Tibial artery (tissue), 4 donors: ENCODE measurements at regions not wholly inside any gene's neighbourhood (a gene's known extent, or its start where the extent isn't known, plus 50 kb on each side); places are given as distances from the start of the nearest gene placed in this dataset.

Experiments
- DNase-seq, 2 donors: peaks; one replicate each; pipeline ENCODE4 v3.0.0-alpha.2; 2019
- H3K27ac ChIP-seq, 2 donors: fragments of 200-600 bp; sonication (generic) in 1 of 2; 1 replicate in 1 of 2; 2 replicates in 1 of 2; pipeline ENCODE4 v1.5.1; 2018 to 2019; ENCODE audit warnings: mild to moderate bottlenecking in 1 of 2
- H3K27me3 ChIP-seq, 2 donors: fragments of 200-600 bp; sonication (generic) in 1 of 2; one replicate each; pipeline versions ENCODE4 v1.5.1 to v1.6.0; 2016 to 2019
- H3K36me3 ChIP-seq, 3 donors: fragments of 200-600 bp; sonication (generic) in 2 of 3; one replicate each; pipeline ENCODE4 v1.5.1; 2016 to 2019; ENCODE audit warnings: mild to moderate bottlenecking in 2 of 3
- H3K4me1 ChIP-seq, 4 donors: fragments of 200-600 bp; sonication (generic) in 2 of 4; 1 replicate in 3 of 4; 2 replicates in 1 of 4; pipeline ENCODE4 v1.5.1; 2016 to 2019
- H3K4me3 ChIP-seq, 2 donors: fragments of 200-600 bp; sonication (generic) in 1 of 2; 1 replicate in 1 of 2; 2 replicates in 1 of 2; pipeline ENCODE4 v1.5.1; 2018 to 2019; ENCODE audit warnings: mild to moderate bottlenecking in 2 of 2
- H3K9me3 ChIP-seq, 3 donors: fragments of 200-600 bp; sonication (generic) in 1 of 3; one replicate each; pipeline ENCODE4 v1.5.1; 2016 to 2019
- intact Hi-C: fragments of 100-400 bp; cut with DNase I; formaldehyde crosslinking; loops from one replicate; pipeline ENCODE4 v1.15.0; 2023; ENCODE audit warnings: low total_unique reads
- TF ChIP-seq, protein P1 (sequence below), 2 experiments: fragments of 200-600 bp in 1 of 2; fragments of 450-650 bp in 1 of 2; IDR thresholded peaks; one replicate each; pipeline ENCODE4 v1.5.1; 2017 to 2019; ENCODE audit warnings: antibody characterized with exemption in 2 of 2, mild to moderate bottlenecking in 1 of 2, moderate library complexity in 1 of 2

DNA sequence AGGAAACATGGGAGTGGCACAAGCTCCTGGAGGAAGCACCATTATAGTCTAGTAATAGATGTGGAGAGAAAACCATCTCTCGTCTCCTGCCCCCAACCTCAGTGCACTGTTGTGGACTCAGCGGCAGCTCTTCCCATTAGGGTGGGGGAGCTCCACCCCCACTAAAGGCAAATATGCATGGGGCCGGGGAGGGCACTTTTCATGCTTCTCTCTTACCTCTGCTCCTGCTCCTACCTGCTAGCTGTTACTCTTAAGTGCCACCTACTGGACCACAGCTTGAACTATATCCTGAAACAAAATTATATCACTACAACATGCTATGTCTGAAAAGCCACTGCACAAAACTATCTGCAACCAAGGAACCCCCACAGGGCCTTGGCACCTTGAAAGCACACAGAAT lies 112.6 kb upstream of the DACH1 start:
- Histone ChIP-seq H3K27me3 (no peaks in the 10 kb centered on the region), H3K4me1 (no peaks in the 10 kb centered on the region), H3K27ac (no peak overlapping the region), H3K9me3 (peaks cover 0 to 5% (median 0%) of the 10 kb centered on the region in 3 donors), H3K36me3 (no peaks in the 10 kb centered on the region), H3K4me3 (no peak overlapping the region)
- TF ChIP-seq, protein P1, sequence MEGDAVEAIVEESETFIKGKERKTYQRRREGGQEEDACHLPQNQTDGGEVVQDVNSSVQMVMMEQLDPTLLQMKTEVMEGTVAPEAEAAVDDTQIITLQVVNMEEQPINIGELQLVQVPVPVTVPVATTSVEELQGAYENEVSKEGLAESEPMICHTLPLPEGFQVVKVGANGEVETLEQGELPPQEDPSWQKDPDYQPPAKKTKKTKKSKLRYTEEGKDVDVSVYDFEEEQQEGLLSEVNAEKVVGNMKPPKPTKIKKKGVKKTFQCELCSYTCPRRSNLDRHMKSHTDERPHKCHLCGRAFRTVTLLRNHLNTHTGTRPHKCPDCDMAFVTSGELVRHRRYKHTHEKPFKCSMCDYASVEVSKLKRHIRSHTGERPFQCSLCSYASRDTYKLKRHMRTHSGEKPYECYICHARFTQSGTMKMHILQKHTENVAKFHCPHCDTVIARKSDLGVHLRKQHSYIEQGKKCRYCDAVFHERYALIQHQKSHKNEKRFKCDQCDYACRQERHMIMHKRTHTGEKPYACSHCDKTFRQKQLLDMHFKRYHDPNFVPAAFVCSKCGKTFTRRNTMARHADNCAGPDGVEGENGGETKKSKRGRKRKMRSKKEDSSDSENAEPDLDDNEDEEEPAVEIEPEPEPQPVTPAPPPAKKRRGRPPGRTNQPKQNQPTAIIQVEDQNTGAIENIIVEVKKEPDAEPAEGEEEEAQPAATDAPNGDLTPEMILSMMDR (IDR thresholded peaks at IDR 0.05) = no peak
- intact Hi-C loops = no loop called here
- no peak for DNase-seq

DNA sequence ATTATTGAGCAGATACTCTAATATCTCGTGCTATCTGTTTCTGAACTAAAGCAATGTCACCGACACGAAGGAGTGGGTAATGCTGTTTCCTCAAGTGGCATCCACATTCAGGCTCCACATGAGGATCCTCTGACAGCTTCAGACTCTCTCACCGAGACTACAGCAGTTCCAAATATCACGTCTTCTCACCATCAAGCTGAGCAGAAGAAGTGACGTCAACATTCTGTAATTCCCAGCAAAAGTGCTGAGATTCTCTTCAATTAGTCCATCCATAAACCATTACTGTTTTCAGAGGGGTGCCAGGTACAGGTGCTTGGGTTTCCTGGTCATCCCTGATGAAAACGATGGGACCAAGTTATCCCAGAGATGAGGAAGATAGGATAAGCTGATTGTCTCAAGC lies 110.0 kb upstream of the DACH1 start:
- Histone ChIP-seq H3K27me3 (no peaks in the 10 kb centered on the region), H3K27ac (no peak overlapping the region), H3K9me3 (no peaks in the 10 kb centered on the region), H3K4me1 (no peaks in the 10 kb centered on the region), H3K4me3 (no peak overlapping the region), H3K36me3 (no peaks in the 10 kb centered on the region)
- intact Hi-C loops = no loop called here
- TF ChIP-seq, protein P1 (IDR thresholded peaks at IDR 0.05) = no peak
- DNase-seq = no peak

DNA sequence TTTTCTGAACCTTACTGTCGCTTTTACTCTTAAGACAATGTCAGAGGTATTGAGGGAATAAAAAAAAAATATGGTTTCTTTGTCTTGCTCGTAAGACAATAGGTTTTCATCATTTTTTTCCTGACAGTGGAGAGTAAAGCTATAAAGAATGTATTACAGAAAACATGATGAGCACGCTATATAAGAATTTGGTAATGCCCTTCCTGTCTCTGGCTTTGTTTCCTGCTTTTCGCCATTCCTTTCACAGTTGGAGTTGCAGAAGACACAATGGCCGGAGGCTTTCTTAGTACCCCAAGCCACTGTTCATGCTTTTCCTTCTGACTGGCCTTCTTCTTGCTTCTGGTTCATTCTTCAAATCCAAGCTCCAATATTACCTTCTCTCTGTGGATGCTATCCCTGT lies 101.0 kb upstream of the DACH1 start:
- no peaks in the 10 kb centered on the region for H3K36me3 ChIP-seq
- no peak overlapping the region for H3K27ac ChIP-seq
- H3K4me1 ChIP-seq = no peaks in the 10 kb centered on the region
- no peaks in the 10 kb centered on the region for H3K27me3 ChIP-seq
- no peak for DNase-seq
- TF ChIP-seq, protein P1 (IDR thresholded peaks at IDR 0.05) = no peak
- H3K4me3 ChIP-seq = no peak overlapping the region
- H3K9me3 ChIP-seq = no peaks in the 10 kb centered on the region
- intact Hi-C loops = no loop called here

DNA sequence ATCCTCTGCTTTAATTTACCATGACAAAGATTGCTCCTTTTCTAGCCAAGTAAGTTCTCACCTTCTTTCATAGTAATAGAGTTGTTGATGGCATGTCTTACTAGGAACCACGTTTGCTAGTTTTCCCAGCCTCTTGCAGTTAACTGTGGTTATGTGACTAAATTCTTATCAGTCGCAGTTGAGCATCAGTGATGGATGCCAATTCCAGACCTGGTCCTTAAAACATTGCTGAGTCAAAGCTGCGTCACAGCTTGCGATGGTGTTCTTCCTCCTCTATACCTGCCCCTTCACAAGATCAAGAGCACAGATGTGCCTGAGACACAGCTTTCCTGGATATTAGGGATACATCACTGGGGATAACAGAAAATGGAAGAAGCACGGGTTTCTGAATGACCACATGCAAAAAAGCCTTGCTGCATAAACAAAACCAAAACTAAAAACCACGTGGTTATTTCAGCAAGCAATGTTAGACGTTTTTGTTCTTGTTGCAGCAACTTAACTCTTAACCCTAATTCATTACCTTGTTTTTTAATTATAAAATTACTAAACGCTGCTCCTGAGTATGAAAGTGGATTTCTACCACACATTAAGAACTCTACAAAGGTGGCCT lies 97.6 kb upstream of the DACH1 start:
- Histone ChIP-seq H3K27ac (no peak overlapping the region), H3K9me3 (no peaks in the 10 kb centered on the region), H3K4me1 (no peaks in the 10 kb centered on the region), H3K4me3 (no peak overlapping the region), H3K36me3 (no peaks in the 10 kb centered on the region), H3K27me3 (no peaks in the 10 kb centered on the region)
- intact Hi-C loops = no loop called here
- DNase-seq = no peak
- TF ChIP-seq, protein P1 (IDR thresholded peaks at IDR 0.05) = no peak

DNA sequence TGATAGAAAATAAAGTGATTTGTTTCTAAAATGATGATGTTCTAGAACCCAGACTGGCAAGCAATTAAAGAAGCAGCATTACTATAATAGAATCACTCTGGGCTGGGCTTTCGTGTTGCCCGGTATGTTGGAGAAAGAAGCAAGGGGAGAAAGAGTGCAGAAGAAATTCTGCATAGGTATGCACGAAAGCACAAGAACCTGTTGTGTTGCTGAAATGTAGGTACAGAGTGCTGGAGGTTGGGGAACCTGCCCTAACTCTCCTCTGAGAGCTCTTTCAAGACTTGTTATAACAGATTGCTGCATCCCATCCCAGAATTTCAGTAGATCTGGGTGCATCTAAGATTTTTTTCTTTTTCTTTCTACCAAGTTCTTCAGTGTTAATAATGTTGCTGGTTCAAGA lies 95.7 kb upstream of the DACH1 start:
- DNase-seq = no peak
- Histone ChIP-seq H3K4me3 (no peak overlapping the region), H3K36me3 (no peaks in the 10 kb centered on the region), H3K9me3 (no peaks in the 10 kb centered on the region), H3K27me3 (no peaks in the 10 kb centered on the region), H3K4me1 (no peaks in the 10 kb centered on the region), H3K27ac (no peak overlapping the region)
- intact Hi-C loops = no loop called here
- TF ChIP-seq, protein P1 (IDR thresholded peaks at IDR 0.05) = no peak

DNA sequence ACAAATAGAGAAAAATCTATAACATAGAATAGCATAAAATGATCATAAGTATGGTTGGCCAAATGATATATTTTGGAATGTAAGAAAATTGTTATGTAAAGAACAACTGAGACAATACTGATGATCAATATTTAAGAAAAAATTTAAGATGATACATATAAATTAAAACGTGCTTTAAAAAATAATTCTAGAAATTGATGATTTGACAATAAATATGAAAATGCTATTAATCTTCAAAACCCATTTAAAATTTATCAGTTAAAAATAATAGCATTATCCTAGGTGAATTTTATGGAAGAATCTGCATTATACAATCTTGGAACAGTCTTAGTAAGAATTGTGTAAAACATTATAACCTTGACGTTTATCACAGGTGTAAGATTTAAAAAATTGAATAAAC lies 95.1 kb upstream of the DACH1 start:
- H3K27me3 ChIP-seq = no peaks in the 10 kb centered on the region

More for the DNA sequence above, 95.1 kb upstream of the DACH1 start:
- Histone ChIP-seq H3K4me1 (no peaks in the 10 kb centered on the region), H3K36me3 (no peaks in the 10 kb centered on the region), H3K4me3 (no peak overlapping the region), H3K9me3 (no peaks in the 10 kb centered on the region), H3K27ac (no peak overlapping the region)
- DNase-seq = no peak
- intact Hi-C loops = no loop called here
- TF ChIP-seq, protein P1 (IDR thresholded peaks at IDR 0.05) = no peak
